Caco-2 (cell line): ENCODE measurements at regions not wholly inside any gene's neighbourhood (a gene's known extent, or its start where the extent isn't known, plus 50 kb on each side); places are given as distances from the start of the nearest gene placed in this dataset.

ENCODE experiments used
- BruUV-seq: library from RNA; stranded (reverse); fragments of 400-500 nt; replicated peaks from 2 replicates; lab custom pipeline; 2021; lab: Mats Ljungman, UMichigan
- CTCF ChIA-PET: fragments of 300-600 bp; sonication (Branson Sonifier 250); formaldehyde crosslinking; loops from one replicate; lab custom pipeline; 2022; ENCODE audit warnings: antibody characterized with exemption; lab: Charles Lee
- POLR2A ChIA-PET: fragments of 300-600 bp; sonication (Branson Sonifier 250); formaldehyde crosslinking; loops from one replicate; lab custom pipeline; 2022; ENCODE audit warnings: antibody characterized with exemption; lab: Charles Lee
- DNase-seq, 2 experiments: peaks; one replicate each; pipeline versions ENCODE4 v3.0.0 to v3.0.0-alpha.2; 2020 to 2022
- H3K27me3 ChIP-seq: replicated peaks from 2 replicates; pipeline ENCODE4 v1.6.0; 2011; ENCODE audit warnings: low read length; ENCODE audit not compliant: control insufficient read depth, insufficient read depth
- H3K36me3 ChIP-seq: 2 replicates; pipeline ENCODE4 v1.5.1; 2011; ENCODE audit warnings: low read length; ENCODE audit not compliant: control insufficient read depth, insufficient read depth
- H3K4me1 ChIP-seq: fragments of 250-450 bp; sonication (Bioruptor Pico); 2 replicates; pipeline ENCODE4 v1.5.1; 2020; ENCODE audit warnings: mild to moderate bottlenecking
- H3K4me3 ChIP-seq: 2 replicates; pipeline ENCODE4 v1.5.1; 2011; ENCODE audit warnings: low read depth, mild to moderate bottlenecking, control low read depth, low read length
- H3K9me3 ChIP-seq: fragments of 250-450 bp; sonication (Bioruptor Pico); 2 replicates; pipeline ENCODE4 v1.5.1; 2020; ENCODE audit warnings: mild to moderate bottlenecking, moderate library complexity
- H3K27ac Mint-ChIP-seq: one replicate; pipeline ENCODE4 v1.8.0; 2022; ENCODE audit warnings: mixed read lengths; ENCODE audit not compliant: unreplicated experiment
- H3K27me3 Mint-ChIP-seq: one replicate; pipeline ENCODE4 v1.8.0; 2022; ENCODE audit warnings: mixed read lengths; ENCODE audit not compliant: insufficient read depth, unreplicated experiment
- H3K36me3 Mint-ChIP-seq: one replicate; pipeline ENCODE4 v1.8.0; 2022; ENCODE audit warnings: mild to moderate bottlenecking, mixed read lengths; ENCODE audit not compliant: insufficient read depth, unreplicated experiment
- H3K4me1 Mint-ChIP-seq: one replicate; pipeline ENCODE4 v1.8.0; 2022; ENCODE audit warnings: low read depth, mixed read lengths; ENCODE audit not compliant: unreplicated experiment
- H3K4me3 Mint-ChIP-seq: one replicate; pipeline ENCODE4 v1.8.0; 2022; ENCODE audit warnings: mild to moderate bottlenecking, moderate library complexity, mixed read lengths; ENCODE audit not compliant: unreplicated experiment
- H3K9me3 Mint-ChIP-seq: one replicate; pipeline ENCODE4 v1.8.0; 2022; ENCODE audit warnings: mixed read lengths; ENCODE audit not compliant: unreplicated experiment
- intact Hi-C: fragments of 100-400 bp; cut with micrococcal nuclease; formaldehyde crosslinking; loops from one replicate; pipeline ENCODE4 v1.10.0; 2022; ENCODE audit not compliant: unreplicated experiment
- TF ChIP-seq, protein P1 (sequence below), 2 experiments: fragments of 200-600 bp in 1 of 2; IDR thresholded peaks; 1 replicate in 1 of 2; 2 replicates in 1 of 2; pipeline versions ENCODE4 v1.5.1 to v1.8.0; 2011 to 2022; ENCODE audit warnings: antibody characterized with exemption in 1 of 2, control low read depth in 1 of 2, inconsistent platforms in 1 of 2, low read depth in 1 of 2, low read length in 1 of 2, mild to moderate bottlenecking in 1 of 2, moderate library complexity in 1 of 2; ENCODE audit not compliant: insufficient read depth in 1 of 2, severe bottlenecking in 1 of 2, unreplicated experiment in 1 of 2

DNA sequence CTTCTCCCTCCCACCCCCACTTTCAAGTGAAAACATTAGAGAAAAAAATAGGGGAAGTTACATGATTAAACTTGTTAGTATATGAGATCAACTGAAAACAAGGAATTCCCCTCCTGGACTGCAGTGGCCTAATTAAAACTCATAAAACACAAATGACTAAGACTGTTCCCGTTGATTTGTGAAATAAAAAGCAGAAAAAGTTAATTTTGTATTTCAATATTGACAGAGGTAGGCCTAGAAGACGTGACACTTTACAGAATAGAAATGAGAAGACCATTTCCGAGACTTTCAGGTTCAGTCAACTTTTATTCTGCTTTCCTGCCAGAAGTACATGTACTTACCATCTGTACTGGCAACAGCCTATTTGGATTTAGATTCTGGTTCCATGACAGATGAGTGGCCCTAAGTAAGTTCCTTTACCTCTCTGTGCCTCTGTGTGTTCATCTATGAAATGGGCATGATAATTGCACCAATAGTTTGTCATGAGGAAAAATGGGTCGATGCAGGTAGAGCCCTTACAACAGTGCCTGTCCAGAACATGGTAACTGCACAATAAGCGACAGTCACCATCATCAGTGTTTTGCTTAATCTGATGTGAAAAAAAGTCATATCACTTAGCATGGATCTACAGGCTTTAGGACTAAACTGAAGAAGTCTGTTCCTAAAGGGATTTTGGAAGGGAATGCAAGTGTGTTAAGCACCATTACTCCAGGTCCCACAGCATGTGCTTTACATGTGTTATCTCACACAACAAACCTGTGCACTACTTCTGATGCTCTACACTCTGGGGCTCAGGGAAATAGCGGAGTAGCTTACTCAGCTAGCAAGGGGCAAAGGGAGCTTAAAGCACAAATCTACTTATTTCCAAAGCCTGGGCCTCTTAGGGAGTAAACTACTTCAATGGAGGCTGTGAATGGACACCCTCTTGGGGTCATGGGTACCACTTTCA, 562.3 kb upstream of the DIPK2B start:
- DNase-seq, result no peak
- intact Hi-C loops, result no loop called here
- Mint-ChIP-seq H3K36me3 (peaks cover 7% of the 10 kb centered on the region), H3K4me1 (peaks cover 5% of the 10 kb centered on the region), H3K4me3 (no peak overlapping the region), H3K9me3 (no peaks in the 10 kb centered on the region), H3K27me3 (no peaks in the 10 kb centered on the region), H3K27ac (no peak overlapping the region)
- TF ChIP-seq, protein P1, sequence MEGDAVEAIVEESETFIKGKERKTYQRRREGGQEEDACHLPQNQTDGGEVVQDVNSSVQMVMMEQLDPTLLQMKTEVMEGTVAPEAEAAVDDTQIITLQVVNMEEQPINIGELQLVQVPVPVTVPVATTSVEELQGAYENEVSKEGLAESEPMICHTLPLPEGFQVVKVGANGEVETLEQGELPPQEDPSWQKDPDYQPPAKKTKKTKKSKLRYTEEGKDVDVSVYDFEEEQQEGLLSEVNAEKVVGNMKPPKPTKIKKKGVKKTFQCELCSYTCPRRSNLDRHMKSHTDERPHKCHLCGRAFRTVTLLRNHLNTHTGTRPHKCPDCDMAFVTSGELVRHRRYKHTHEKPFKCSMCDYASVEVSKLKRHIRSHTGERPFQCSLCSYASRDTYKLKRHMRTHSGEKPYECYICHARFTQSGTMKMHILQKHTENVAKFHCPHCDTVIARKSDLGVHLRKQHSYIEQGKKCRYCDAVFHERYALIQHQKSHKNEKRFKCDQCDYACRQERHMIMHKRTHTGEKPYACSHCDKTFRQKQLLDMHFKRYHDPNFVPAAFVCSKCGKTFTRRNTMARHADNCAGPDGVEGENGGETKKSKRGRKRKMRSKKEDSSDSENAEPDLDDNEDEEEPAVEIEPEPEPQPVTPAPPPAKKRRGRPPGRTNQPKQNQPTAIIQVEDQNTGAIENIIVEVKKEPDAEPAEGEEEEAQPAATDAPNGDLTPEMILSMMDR (IDR thresholded peaks at IDR 0.05; ENCODE audit: insufficient read depth in 1 of 2, low read depth in 1 of 2, low read length in 1 of 2, severe bottlenecking in 1 of 2, unreplicated experiment in 1 of 2), result no peak
- Histone ChIP-seq H3K4me3 (no peak overlapping the region), H3K27me3 (no peaks in the 10 kb centered on the region), H3K9me3 (no peaks in the 10 kb centered on the region), H3K36me3 (no peaks in the 10 kb centered on the region), H3K4me1 (no peaks in the 10 kb centered on the region)
- no TSS peak for BruUV-seq
- ChIA-PET CTCF (no interaction called here), POLR2A (no interaction called here)

DNA sequence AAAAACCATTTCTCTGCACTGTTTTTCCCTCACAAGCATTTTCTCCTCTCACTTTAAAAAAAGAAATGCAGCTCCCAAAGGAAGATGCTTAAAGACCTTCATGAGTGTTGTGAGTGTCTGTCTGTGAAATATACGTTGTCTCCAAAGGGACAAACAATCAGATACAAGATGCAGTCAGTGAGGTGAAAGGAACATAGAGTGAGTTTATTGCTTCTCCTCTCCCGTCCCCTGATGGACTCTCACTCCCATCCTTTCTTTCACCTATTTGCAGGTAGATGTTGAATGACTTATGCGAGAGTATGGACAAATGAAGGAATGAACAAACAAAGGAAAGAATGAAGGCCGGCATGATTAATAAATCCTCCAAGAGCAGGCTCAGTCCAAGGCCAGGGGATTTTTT, 561.2 kb upstream of the DIPK2B start:
- DNase-seq, result no peak
- no peak overlapping the region for H3K4me3 Mint-ChIP-seq
- Histone ChIP-seq H3K4me3 (no peak overlapping the region), H3K9me3 (no peaks in the 10 kb centered on the region), H3K27me3 (no peaks in the 10 kb centered on the region), H3K36me3 (no peaks in the 10 kb centered on the region), H3K4me1 (no peaks in the 10 kb centered on the region)
- CTCF ChIA-PET, result no interaction called here
- intact Hi-C loops, result no loop called here
- POLR2A ChIA-PET, result no interaction called here
- H3K4me1 Mint-ChIP-seq, result peaks cover 5% of the 10 kb centered on the region
- no peak overlapping the region for H3K27ac Mint-ChIP-seq
- H3K27me3 Mint-ChIP-seq, result no peaks in the 10 kb centered on the region
- TF ChIP-seq, protein P1 (IDR thresholded peaks at IDR 0.05; ENCODE audit: insufficient read depth in 1 of 2, low read depth in 1 of 2, low read length in 1 of 2, severe bottlenecking in 1 of 2, unreplicated experiment in 1 of 2), result no peak
- peaks cover 7% of the 10 kb centered on the region for H3K36me3 Mint-ChIP-seq
- no TSS peak for BruUV-seq
- H3K9me3 Mint-ChIP-seq, result no peaks in the 10 kb centered on the region

DNA sequence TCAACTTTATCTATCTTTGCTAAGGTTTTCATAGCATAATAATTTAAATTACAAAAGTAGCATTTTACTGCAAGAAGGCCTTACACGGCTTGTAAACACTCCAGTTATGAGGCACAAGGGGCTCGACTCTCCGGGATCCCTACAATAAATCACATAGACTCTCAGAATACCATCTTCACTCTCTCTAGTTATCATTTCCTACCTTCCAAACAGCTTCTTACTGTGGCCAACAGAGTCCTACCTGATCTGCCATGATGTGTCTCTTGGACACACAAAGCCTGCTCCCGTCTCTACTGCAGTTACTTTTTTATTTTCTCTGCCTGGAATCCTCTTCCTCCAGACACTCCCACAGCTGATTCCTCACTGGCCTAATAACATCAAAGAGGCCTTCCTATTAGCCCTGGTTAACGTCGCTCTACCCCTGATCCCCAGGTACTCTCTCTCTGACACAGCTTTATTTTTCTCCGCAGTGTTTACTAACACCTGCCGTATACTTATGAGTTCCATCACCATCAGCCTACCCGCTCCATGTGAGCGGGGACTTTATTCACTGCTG, 559.6 kb upstream of the DIPK2B start:
- H3K4me3 Mint-ChIP-seq, result no peak overlapping the region
- Histone ChIP-seq H3K4me3 (no peak overlapping the region), H3K36me3 (no peaks in the 10 kb centered on the region), H3K27me3 (no peaks in the 10 kb centered on the region), H3K4me1 (no peaks in the 10 kb centered on the region), H3K9me3 (no peaks in the 10 kb centered on the region)
- no peaks in the 10 kb centered on the region for H3K9me3 Mint-ChIP-seq
- H3K4me1 Mint-ChIP-seq, result peaks cover 5% of the 10 kb centered on the region
- BruUV-seq, result no TSS peak
- DNase-seq, result no peak
- no peaks in the 10 kb centered on the region for H3K27me3 Mint-ChIP-seq
- TF ChIP-seq, protein P1 (IDR thresholded peaks at IDR 0.05; ENCODE audit: insufficient read depth in 1 of 2, low read depth in 1 of 2, low read length in 1 of 2, severe bottlenecking in 1 of 2, unreplicated experiment in 1 of 2), result no peak
- CTCF ChIA-PET, result no interaction called here
- intact Hi-C loops, result no loop called here
- POLR2A ChIA-PET, result no interaction called here
- no peak overlapping the region for H3K27ac Mint-ChIP-seq
- peaks cover 7% of the 10 kb centered on the region for H3K36me3 Mint-ChIP-seq
